Skeletal muscle satellite cell (primary cell): ENCODE measurements at regions not wholly inside any gene's neighbourhood (a gene's known extent, or its start where the extent isn't known, plus 50 kb on each side); places are given as distances from the start of the nearest gene placed in this dataset.

Experiments used
- H3K27me3 ChIP-seq: 2 replicates; pipeline ENCODE4 v1.7.0; 2013; ENCODE audit warnings: low read length; ENCODE audit not compliant: control insufficient read depth, insufficient read depth
- H3K36me3 ChIP-seq: 2 replicates; pipeline ENCODE4 v1.7.0; 2013; ENCODE audit warnings: mild to moderate bottlenecking, control low read depth, low read length; ENCODE audit not compliant: insufficient read depth
- H3K4me1 ChIP-seq: 2 replicates; pipeline ENCODE4 v1.7.0; 2013; ENCODE audit warnings: low read length; ENCODE audit not compliant: control insufficient read depth, insufficient read depth
- H3K4me2 ChIP-seq: 2 replicates; pipeline ENCODE4 v1.7.0; 2013; ENCODE audit warnings: mild to moderate bottlenecking, low read length
- H3K4me3 ChIP-seq: 2 replicates; pipeline ENCODE4 v1.7.0; 2013; ENCODE audit warnings: low read length
- H3K9ac ChIP-seq: 2 replicates; pipeline ENCODE4 v1.7.0; 2013; ENCODE audit warnings: mild to moderate bottlenecking, low read depth, low read length, moderate library complexity
- H3K9me3 ChIP-seq: replicated peaks from 2 replicates; pipeline ENCODE4 v1.7.0; 2013; ENCODE audit warnings: mild to moderate bottlenecking, control low read depth, low read length

- no peaks in the 10 kb centered on the region for H3K36me3 ChIP-seq
- peaks cover 11% of the 10 kb centered on the region for H3K4me1 ChIP-seq
- no peaks in the 10 kb centered on the region for H3K9me3 ChIP-seq
- H3K4me3 ChIP-seq = no peak overlapping the region
- peak overlapping the region; percentile 3 for H3K4me2 ChIP-seq
- H3K27me3 ChIP-seq = no peaks in the 10 kb centered on the region
- H3K9ac ChIP-seq = no peak overlapping the region
Measured at GRCh38 chr12:107277855-107278254, 184.5 kb upstream of the CRY1 start.

GRCh38 chr12:107282628-107283027 is 189.3 kb upstream of the CRY1 start:
- Histone ChIP-seq H3K9ac (no peak overlapping the region), H3K4me3 (no peak overlapping the region), H3K36me3 (no peaks in the 10 kb centered on the region), H3K4me2 (no peak overlapping the region), H3K4me1 (peaks cover 6% of the 10 kb centered on the region), H3K27me3 (no peaks in the 10 kb centered on the region), H3K9me3 (no peaks in the 10 kb centered on the region)

- no peak overlapping the region for H3K4me2 ChIP-seq
- no peaks in the 10 kb centered on the region for H3K4me1 ChIP-seq
- no peak overlapping the region for H3K4me3 ChIP-seq
- H3K36me3 ChIP-seq = no peaks in the 10 kb centered on the region
- no peaks in the 10 kb centered on the region for H3K9me3 ChIP-seq
- H3K27me3 ChIP-seq = no peaks in the 10 kb centered on the region
- H3K9ac ChIP-seq = no peak overlapping the region
Measured at GRCh38 chr12:107283652-107284051, 190.3 kb upstream of the CRY1 start.

- H3K36me3 ChIP-seq = no peaks in the 10 kb centered on the region
- H3K9ac ChIP-seq = no peak overlapping the region
- H3K4me1 ChIP-seq = no peaks in the 10 kb centered on the region
- no peak overlapping the region for H3K4me3 ChIP-seq
- no peaks in the 10 kb centered on the region for H3K9me3 ChIP-seq
- H3K27me3 ChIP-seq = no peaks in the 10 kb centered on the region
- no peak overlapping the region for H3K4me2 ChIP-seq
Measured at GRCh38 chr12:107284692-107285091, 191.3 kb upstream of the CRY1 start.

GRCh38 chr12:107287436-107288413 is 194.4 kb upstream of the CRY1 start:
- Histone ChIP-seq H3K4me1 (no peaks in the 10 kb centered on the region), H3K9me3 (no peaks in the 10 kb centered on the region), H3K9ac (no peak overlapping the region), H3K4me2 (no peak overlapping the region), H3K36me3 (no peaks in the 10 kb centered on the region), H3K4me3 (no peak overlapping the region), H3K27me3 (no peaks in the 10 kb centered on the region)

- Histone ChIP-seq H3K4me3 (no peak overlapping the region), H3K27me3 (no peaks in the 10 kb centered on the region), H3K4me1 (no peaks in the 10 kb centered on the region), H3K4me2 (no peak overlapping the region), H3K9me3 (no peaks in the 10 kb centered on the region), H3K9ac (no peak overlapping the region), H3K36me3 (no peaks in the 10 kb centered on the region)
Measured at GRCh38 chr12:107288414-107289127, 195.2 kb upstream of the CRY1 start.

GRCh38 chr12:107291018-107291417 is 197.7 kb upstream of the CRY1 start:
- Histone ChIP-seq H3K27me3 (no peaks in the 10 kb centered on the region), H3K4me1 (no peaks in the 10 kb centered on the region), H3K4me3 (no peak overlapping the region), H3K36me3 (no peaks in the 10 kb centered on the region), H3K9ac (no peak overlapping the region), H3K9me3 (no peaks in the 10 kb centered on the region), H3K4me2 (no peak overlapping the region)

GRCh38 chr12:107296681-107297089 is 203.3 kb upstream of the CRY1 start:
- Histone ChIP-seq H3K4me3 (no peak overlapping the region), H3K27me3 (no peaks in the 10 kb centered on the region), H3K9me3 (no peaks in the 10 kb centered on the region), H3K9ac (no peak overlapping the region), H3K36me3 (no peaks in the 10 kb centered on the region), H3K4me2 (no peak overlapping the region), H3K4me1 (no peaks in the 10 kb centered on the region)

GRCh38 chr12:107302649-107303341 is 209.4 kb upstream of the CRY1 start:
- Histone ChIP-seq H3K4me2 (no peak overlapping the region), H3K27me3 (peaks cover 4% of the 10 kb centered on the region), H3K9me3 (no peaks in the 10 kb centered on the region), H3K4me1 (no peaks in the 10 kb centered on the region), H3K4me3 (no peak overlapping the region), H3K9ac (no peak overlapping the region), H3K36me3 (no peaks in the 10 kb centered on the region)

GRCh38 chr12:107304588-107305532 is 211.5 kb upstream of the CRY1 start:
- Histone ChIP-seq H3K27me3 (peaks cover 12% of the 10 kb centered on the region), H3K36me3 (no peaks in the 10 kb centered on the region), H3K9me3 (no peaks in the 10 kb centered on the region), H3K4me1 (no peaks in the 10 kb centered on the region), H3K9ac (no peak overlapping the region), H3K4me3 (no peak overlapping the region), H3K4me2 (no peak overlapping the region)
